CD4-positive, alpha-beta T cell treated with Interleukin-2 at 100 ng/mL for 4 hours (primary cell): ENCODE measurements at regions not wholly inside any gene's neighbourhood (a gene's known extent, or its start where the extent isn't known, plus 50 kb on each side); places are given as distances from the start of the nearest gene placed in this dataset.

Experiments used
- DNase-seq: peaks from one replicate; pipeline ENCODE4 v3.0.0-alpha.2; 2020; ENCODE audit warnings: low spot score

- DNase-seq: no peak
Observed at GRCh38 chr11:8826139-8826786, 84.7 kb upstream of the AKIP1 start.

GRCh38 chr11:8826901-8827560, 84.0 kb upstream of the AKIP1 start:
- no peak for DNase-seq

GRCh38 chr11:8828046-8828445, 82.9 kb upstream of the AKIP1 start:
- no peak for DNase-seq

GRCh38 chr11:8828580-8829361, 82.2 kb upstream of the AKIP1 start:
- no peak for DNase-seq

GRCh38 chr11:8829556-8829955, 81.4 kb upstream of the AKIP1 start:
- no peak for DNase-seq

- DNase-seq: no peak
Observed at GRCh38 chr11:8830641-8831040, 80.3 kb upstream of the AKIP1 start.

GRCh38 chr11:8831861-8832260, 79.1 kb upstream of the AKIP1 start:
- no peak for DNase-seq

GRCh38 chr11:8832571-8833260, 78.3 kb upstream of the AKIP1 start:
- no peak for DNase-seq

- no peak for DNase-seq
Observed at GRCh38 chr11:8833568-8834315, 77.2 kb upstream of the AKIP1 start.

- DNase-seq: no peak
Observed at GRCh38 chr11:8834379-8834778, 76.6 kb upstream of the AKIP1 start.

GRCh38 chr11:8838248-8838647, 72.7 kb upstream of the AKIP1 start:
- DNase-seq: no peak

GRCh38 chr11:8839306-8839956, 71.6 kb upstream of the AKIP1 start:
- no peak for DNase-seq

GRCh38 chr11:8839957-8840945, 70.7 kb upstream of the AKIP1 start:
- DNase-seq: no peak

GRCh38 chr11:8841899-8842298, 69.1 kb upstream of the AKIP1 start:
- no peak for DNase-seq

GRCh38 chr11:8858808-8859207, 52.2 kb upstream of the AKIP1 start:
- no peak for DNase-seq
